Uterus (tissue), 2 donors: ENCODE measurements at regions not wholly inside any gene's neighbourhood (a gene's known extent, or its start where the extent isn't known, plus 50 kb on each side); places are given as distances from the start of the nearest gene placed in this dataset.

Experiments used
- POLR2A ChIP-seq, 2 donors: fragments of 450-650 bp; IDR thresholded peaks; one replicate each; pipeline ENCODE4 v1.6.1; 2016; ENCODE audit warnings: antibody characterized with exemption in 2 of 2, mild to moderate bottlenecking in 1 of 2, moderate library complexity in 1 of 2
- TF ChIP-seq, protein P1 (sequence below), 4 experiments: fragments of 200-600 bp in 2 of 4; fragments of 450-650 bp in 2 of 4; sonication (generic) in 2 of 4; IDR thresholded peaks; one replicate each; pipeline ENCODE4 v1.5.1; 2016 to 2019; ENCODE audit warnings: antibody characterized with exemption in 4 of 4, mild to moderate bottlenecking in 2 of 4, moderate library complexity in 1 of 4

DNA sequence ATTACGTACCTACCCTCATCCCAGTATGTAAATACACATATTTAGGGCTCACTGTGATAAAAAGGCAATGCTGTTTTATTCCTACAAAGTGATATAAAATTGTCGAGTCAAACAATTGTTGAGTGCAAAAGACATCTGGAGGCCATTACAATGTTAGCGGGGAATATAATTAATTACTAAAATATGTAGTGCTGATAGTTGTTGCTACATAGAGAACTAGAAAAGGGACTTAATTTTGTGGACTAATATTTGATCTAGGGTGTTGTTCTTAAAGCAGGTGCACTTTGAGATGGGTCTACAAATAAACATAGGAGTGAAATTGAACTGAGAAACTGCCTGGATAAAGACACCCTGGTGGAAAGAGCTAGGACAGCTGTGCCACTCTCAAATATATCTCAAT lies 300.1 kb downstream of the NOL4 start:
- TF ChIP-seq, protein P1, sequence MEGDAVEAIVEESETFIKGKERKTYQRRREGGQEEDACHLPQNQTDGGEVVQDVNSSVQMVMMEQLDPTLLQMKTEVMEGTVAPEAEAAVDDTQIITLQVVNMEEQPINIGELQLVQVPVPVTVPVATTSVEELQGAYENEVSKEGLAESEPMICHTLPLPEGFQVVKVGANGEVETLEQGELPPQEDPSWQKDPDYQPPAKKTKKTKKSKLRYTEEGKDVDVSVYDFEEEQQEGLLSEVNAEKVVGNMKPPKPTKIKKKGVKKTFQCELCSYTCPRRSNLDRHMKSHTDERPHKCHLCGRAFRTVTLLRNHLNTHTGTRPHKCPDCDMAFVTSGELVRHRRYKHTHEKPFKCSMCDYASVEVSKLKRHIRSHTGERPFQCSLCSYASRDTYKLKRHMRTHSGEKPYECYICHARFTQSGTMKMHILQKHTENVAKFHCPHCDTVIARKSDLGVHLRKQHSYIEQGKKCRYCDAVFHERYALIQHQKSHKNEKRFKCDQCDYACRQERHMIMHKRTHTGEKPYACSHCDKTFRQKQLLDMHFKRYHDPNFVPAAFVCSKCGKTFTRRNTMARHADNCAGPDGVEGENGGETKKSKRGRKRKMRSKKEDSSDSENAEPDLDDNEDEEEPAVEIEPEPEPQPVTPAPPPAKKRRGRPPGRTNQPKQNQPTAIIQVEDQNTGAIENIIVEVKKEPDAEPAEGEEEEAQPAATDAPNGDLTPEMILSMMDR (IDR thresholded peaks at IDR 0.05) = no peak
- TF ChIP-seq POLR2A (IDR thresholded peaks at IDR 0.05) = no peak
